ENCODE measurements at regions not wholly inside any gene's neighbourhood (a gene's known extent, or its start where the extent isn't known, plus 50 kb on each side); places are given as distances from the start of the nearest gene placed in this dataset.
A peak's percentile ranks its signal among the peaks of the same experiment; 100 is the strongest.

GRCh38 chr4:181437895-181438294 lies 805.3 kb upstream of the TENM3 start:
- Histone ChIP-seq H3K9ac (ENCODE audit: low read depth, low read length) (no peak overlapping the region), H3K36me3 (ENCODE audit: insufficient read depth, low read length) (no peaks in the 10 kb centered on the region), H3K4me3 (ENCODE audit: low read length) (no peak overlapping the region), H3K4me1 (ENCODE audit: control insufficient read depth, insufficient read depth, low read length) (no peaks in the 10 kb centered on the region), H3K4me2 (ENCODE audit: low read length) (no peak overlapping the region), H3K9me3 (replicated peaks; ENCODE audit: low read length) (no peaks in the 10 kb centered on the region), H3K27me3 (ENCODE audit: control insufficient read depth, insufficient read depth, low read length) (no peaks in the 10 kb centered on the region)

GRCh38 chr4:181438641-181439040 lies 804.6 kb upstream of the TENM3 start:
- Histone ChIP-seq H3K27me3 (ENCODE audit: control insufficient read depth, insufficient read depth, low read length) (no peaks in the 10 kb centered on the region), H3K4me1 (ENCODE audit: control insufficient read depth, insufficient read depth, low read length) (no peaks in the 10 kb centered on the region), H3K4me2 (ENCODE audit: low read length) (no peak overlapping the region), H3K36me3 (ENCODE audit: insufficient read depth, low read length) (no peaks in the 10 kb centered on the region), H3K4me3 (ENCODE audit: low read length) (no peak overlapping the region), H3K9ac (ENCODE audit: low read depth, low read length) (no peak overlapping the region), H3K9me3 (replicated peaks; ENCODE audit: low read length) (no peaks in the 10 kb centered on the region)

- Histone ChIP-seq H3K4me3 (ENCODE audit: low read length) (no peak overlapping the region), H3K9me3 (replicated peaks; ENCODE audit: low read length) (no peaks in the 10 kb centered on the region), H3K4me2 (ENCODE audit: low read length) (no peak overlapping the region), H3K36me3 (ENCODE audit: insufficient read depth, low read length) (no peaks in the 10 kb centered on the region), H3K4me1 (ENCODE audit: control insufficient read depth, insufficient read depth, low read length) (no peaks in the 10 kb centered on the region), H3K27me3 (ENCODE audit: control insufficient read depth, insufficient read depth, low read length) (no peaks in the 10 kb centered on the region), H3K9ac (ENCODE audit: low read depth, low read length) (no peak overlapping the region)
Observed at GRCh38 chr4:181443021-181443420, 800.2 kb upstream of the TENM3 start.

- no peak overlapping the region for H3K4me2 ChIP-seq (ENCODE audit: low read length)
Observed at GRCh38 chr4:181465826-181466225, 777.4 kb upstream of the TENM3 start.

GRCh38 chr4:181468451-181468850 lies 774.8 kb upstream of the TENM3 start:
- Histone ChIP-seq H3K4me2 (ENCODE audit: low read length) (peak overlapping the region; percentile 16), H3K4me3 (ENCODE audit: low read length) (no peak overlapping the region), H3K9ac (ENCODE audit: low read depth, low read length) (no peak overlapping the region)

More at GRCh38 chr4:181465826-181466225, 777.4 kb upstream of the TENM3 start:
- H3K9me3 ChIP-seq (replicated peaks; ENCODE audit: low read length), result no peaks in the 10 kb centered on the region
- no peak overlapping the region for H3K9ac ChIP-seq (ENCODE audit: low read depth, low read length)
- no peaks in the 10 kb centered on the region for H3K27me3 ChIP-seq (ENCODE audit: control insufficient read depth, insufficient read depth, low read length)
- no peaks in the 10 kb centered on the region for H3K4me1 ChIP-seq (ENCODE audit: control insufficient read depth, insufficient read depth, low read length)
- H3K4me3 ChIP-seq (ENCODE audit: low read length), result no peak overlapping the region
- H3K36me3 ChIP-seq (ENCODE audit: insufficient read depth, low read length), result no peaks in the 10 kb centered on the region

GRCh38 chr4:181470306-181470705 lies 772.9 kb upstream of the TENM3 start:
- no peaks in the 10 kb centered on the region for H3K27me3 ChIP-seq (ENCODE audit: control insufficient read depth, insufficient read depth, low read length)
- H3K4me1 ChIP-seq (ENCODE audit: control insufficient read depth, insufficient read depth, low read length), result no peaks in the 10 kb centered on the region
- no peaks in the 10 kb centered on the region for H3K36me3 ChIP-seq (ENCODE audit: insufficient read depth, low read length)
- H3K9ac ChIP-seq (ENCODE audit: low read depth, low read length), result no peak overlapping the region
- no peaks in the 10 kb centered on the region for H3K9me3 ChIP-seq (replicated peaks; ENCODE audit: low read length)
- H3K4me2 ChIP-seq (ENCODE audit: low read length), result no peak overlapping the region
- no peak overlapping the region for H3K4me3 ChIP-seq (ENCODE audit: low read length)

More at GRCh38 chr4:181468451-181468850, 774.8 kb upstream of the TENM3 start:
- Histone ChIP-seq H3K27me3 (ENCODE audit: control insufficient read depth, insufficient read depth, low read length) (no peaks in the 10 kb centered on the region), H3K9me3 (replicated peaks; ENCODE audit: low read length) (no peaks in the 10 kb centered on the region), H3K4me1 (ENCODE audit: control insufficient read depth, insufficient read depth, low read length) (no peaks in the 10 kb centered on the region), H3K36me3 (ENCODE audit: insufficient read depth, low read length) (no peaks in the 10 kb centered on the region)

GRCh38 chr4:181475359-181475758 lies 767.8 kb upstream of the TENM3 start:
- no peaks in the 10 kb centered on the region for H3K36me3 ChIP-seq (ENCODE audit: insufficient read depth, low read length)
- no peak overlapping the region for H3K9ac ChIP-seq (ENCODE audit: low read depth, low read length)
- no peak overlapping the region for H3K4me3 ChIP-seq (ENCODE audit: low read length)
- H3K4me2 ChIP-seq (ENCODE audit: low read length), result no peak overlapping the region
- H3K9me3 ChIP-seq (replicated peaks; ENCODE audit: low read length), result no peaks in the 10 kb centered on the region
- no peaks in the 10 kb centered on the region for H3K4me1 ChIP-seq (ENCODE audit: control insufficient read depth, insufficient read depth, low read length)
- no peaks in the 10 kb centered on the region for H3K27me3 ChIP-seq (ENCODE audit: control insufficient read depth, insufficient read depth, low read length)

- H3K9ac ChIP-seq (ENCODE audit: low read depth, low read length), result no peak overlapping the region
- H3K4me3 ChIP-seq (ENCODE audit: low read length), result no peak overlapping the region
Observed at GRCh38 chr4:181475781-181476507, 767.3 kb upstream of the TENM3 start.

GRCh38 chr4:181476508-181476890 lies 766.7 kb upstream of the TENM3 start:
- no peak overlapping the region for H3K9ac ChIP-seq (ENCODE audit: low read depth, low read length)
- H3K4me1 ChIP-seq (ENCODE audit: control insufficient read depth, insufficient read depth, low read length), result no peaks in the 10 kb centered on the region
- no peak overlapping the region for H3K4me2 ChIP-seq (ENCODE audit: low read length)
- H3K27me3 ChIP-seq (ENCODE audit: control insufficient read depth, insufficient read depth, low read length), result no peaks in the 10 kb centered on the region
- H3K9me3 ChIP-seq (replicated peaks; ENCODE audit: low read length), result no peaks in the 10 kb centered on the region
- H3K4me3 ChIP-seq (ENCODE audit: low read length), result no peak overlapping the region
- H3K36me3 ChIP-seq (ENCODE audit: insufficient read depth, low read length), result no peaks in the 10 kb centered on the region

More at GRCh38 chr4:181475781-181476507, 767.3 kb upstream of the TENM3 start:
- H3K36me3 ChIP-seq (ENCODE audit: insufficient read depth, low read length), result no peaks in the 10 kb centered on the region
- H3K9me3 ChIP-seq (replicated peaks; ENCODE audit: low read length), result no peaks in the 10 kb centered on the region
- no peaks in the 10 kb centered on the region for H3K27me3 ChIP-seq (ENCODE audit: control insufficient read depth, insufficient read depth, low read length)
- H3K4me1 ChIP-seq (ENCODE audit: control insufficient read depth, insufficient read depth, low read length), result no peaks in the 10 kb centered on the region
- H3K4me2 ChIP-seq (ENCODE audit: low read length), result no peak overlapping the region

- no peaks in the 10 kb centered on the region for H3K27me3 ChIP-seq (ENCODE audit: control insufficient read depth, insufficient read depth, low read length)
- no peaks in the 10 kb centered on the region for H3K36me3 ChIP-seq (ENCODE audit: insufficient read depth, low read length)
Observed at GRCh38 chr4:181477591-181477990, 765.6 kb upstream of the TENM3 start.

GRCh38 chr4:181478656-181479055 lies 764.5 kb upstream of the TENM3 start:
- Histone ChIP-seq H3K9ac (ENCODE audit: low read depth, low read length) (no peak overlapping the region), H3K4me3 (ENCODE audit: low read length) (no peak overlapping the region), H3K27me3 (ENCODE audit: control insufficient read depth, insufficient read depth, low read length) (no peaks in the 10 kb centered on the region), H3K36me3 (ENCODE audit: insufficient read depth, low read length) (no peaks in the 10 kb centered on the region), H3K9me3 (replicated peaks; ENCODE audit: low read length) (no peaks in the 10 kb centered on the region), H3K4me2 (ENCODE audit: low read length) (no peak overlapping the region), H3K4me1 (ENCODE audit: control insufficient read depth, insufficient read depth, low read length) (no peaks in the 10 kb centered on the region)

More at GRCh38 chr4:181477591-181477990, 765.6 kb upstream of the TENM3 start:
- H3K4me2 ChIP-seq (ENCODE audit: low read length), result no peak overlapping the region
- no peaks in the 10 kb centered on the region for H3K9me3 ChIP-seq (replicated peaks; ENCODE audit: low read length)
- no peak overlapping the region for H3K4me3 ChIP-seq (ENCODE audit: low read length)
- no peak overlapping the region for H3K9ac ChIP-seq (ENCODE audit: low read depth, low read length)
- no peaks in the 10 kb centered on the region for H3K4me1 ChIP-seq (ENCODE audit: control insufficient read depth, insufficient read depth, low read length)

GRCh38 chr4:181479141-181479540 lies 764.1 kb upstream of the TENM3 start:
- Histone ChIP-seq H3K9me3 (replicated peaks; ENCODE audit: low read length) (no peaks in the 10 kb centered on the region), H3K4me1 (ENCODE audit: control insufficient read depth, insufficient read depth, low read length) (no peaks in the 10 kb centered on the region), H3K36me3 (ENCODE audit: insufficient read depth, low read length) (no peaks in the 10 kb centered on the region), H3K4me3 (ENCODE audit: low read length) (no peak overlapping the region), H3K9ac (ENCODE audit: low read depth, low read length) (no peak overlapping the region), H3K27me3 (ENCODE audit: control insufficient read depth, insufficient read depth, low read length) (no peaks in the 10 kb centered on the region), H3K4me2 (ENCODE audit: low read length) (no peak overlapping the region)
